CD4-positive, alpha-beta T cell treated with Interleukin-6 at 100 ng/mL for 8 hours (primary cell): ENCODE measurements at regions not wholly inside any gene's neighbourhood (a gene's known extent, or its start where the extent isn't known, plus 50 kb on each side); places are given as distances from the start of the nearest gene placed in this dataset.
"Not testable (repeated sequence)": the region's sequence is repeated elsewhere in the genome, so short reads cannot be mapped to it uniquely, and the experiment has no call there.

Experiments
- DNase-seq: peaks from one replicate; pipeline ENCODE4 v3.0.0-alpha.2; 2020; ENCODE audit warnings: mixed read lengths, low spot score

GRCh38 chr12:59405992-59406391, 189.8 kb upstream of the SLC16A7 start:
- no peak for DNase-seq

- DNase-seq: no peak
These were observed 191.6 kb upstream of the SLC16A7 start for GRCh38 chr12:59404109-59404650.

DNA sequence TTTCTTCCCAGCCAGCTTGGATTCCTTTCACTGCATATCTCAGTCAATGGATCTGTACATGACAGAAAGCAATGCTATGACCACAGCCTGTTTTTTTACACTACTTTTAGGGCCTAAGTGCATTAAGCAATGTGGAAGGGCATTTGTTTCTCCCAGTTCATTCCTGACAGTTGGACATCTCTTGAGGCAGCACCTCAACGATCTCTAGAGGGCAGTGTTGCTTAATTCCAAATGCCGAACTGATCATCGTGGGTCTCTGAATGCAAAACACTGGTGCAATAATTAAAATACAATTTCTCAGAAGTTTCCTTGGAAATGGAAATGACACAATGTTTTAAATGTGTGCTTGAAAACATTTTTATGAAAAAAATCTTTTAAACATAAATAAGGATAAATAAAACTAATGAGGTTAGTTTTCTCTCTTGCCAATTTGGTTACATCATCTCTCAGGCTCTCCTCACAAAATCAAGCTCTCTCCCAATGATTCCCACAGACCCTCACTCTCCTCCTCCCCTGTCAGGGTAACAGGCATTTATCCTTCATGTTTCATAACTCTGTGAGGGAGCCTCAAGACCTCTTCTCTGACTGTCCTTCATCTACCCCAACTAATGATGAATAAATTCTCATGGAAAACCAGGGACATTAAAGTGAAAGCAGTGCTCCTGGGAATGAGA, 192.4 kb upstream of the SLC16A7 start:
- DNase-seq: peak; percentile 31

GRCh38 chr12:59401862-59402261, 194.0 kb upstream of the SLC16A7 start:
- DNase-seq: no peak

DNA sequence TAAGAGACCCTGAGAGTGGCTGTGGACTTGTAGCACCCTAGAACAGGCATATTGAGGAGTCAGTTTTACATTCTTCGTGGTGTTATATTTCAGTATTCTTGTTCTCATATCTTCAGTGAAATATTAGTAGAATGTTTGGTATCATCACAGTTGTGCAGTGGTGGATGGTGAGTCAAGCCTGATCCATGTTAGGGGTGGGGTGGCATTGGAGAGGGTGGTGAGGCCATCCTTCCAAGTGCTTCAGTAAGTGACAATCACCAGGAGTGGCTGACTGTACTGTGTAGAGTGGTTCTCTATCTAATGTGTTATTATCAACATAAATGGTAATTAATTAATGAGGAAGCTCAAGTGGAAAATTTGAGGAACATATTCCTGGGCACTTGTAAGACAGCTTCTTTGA, 197.7 kb upstream of the SLC16A7 start:
- no peak for DNase-seq

- no peak for DNase-seq
These were observed 198.9 kb upstream of the SLC16A7 start for GRCh38 chr12:59396919-59397318.

DNA sequence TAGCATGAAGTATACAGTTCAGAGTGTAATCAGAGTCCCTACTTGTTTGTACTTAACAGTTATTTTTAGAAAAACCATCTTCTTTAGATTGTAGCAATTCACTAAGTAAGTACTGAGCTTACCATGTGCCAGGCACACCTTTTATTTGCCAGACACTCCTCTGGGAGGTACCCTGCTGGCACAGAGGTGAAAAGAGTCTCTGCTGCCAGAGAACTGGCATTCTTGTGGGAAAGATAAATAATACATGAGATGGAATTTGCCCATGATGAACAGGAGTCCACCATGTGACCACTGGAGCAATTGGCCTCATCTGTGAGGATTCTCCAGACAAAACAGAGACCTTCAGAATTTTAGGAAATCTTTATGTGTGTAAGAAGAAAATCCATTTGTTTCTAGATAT, 199.3 kb upstream of the SLC16A7 start:
- no peak for DNase-seq

DNA sequence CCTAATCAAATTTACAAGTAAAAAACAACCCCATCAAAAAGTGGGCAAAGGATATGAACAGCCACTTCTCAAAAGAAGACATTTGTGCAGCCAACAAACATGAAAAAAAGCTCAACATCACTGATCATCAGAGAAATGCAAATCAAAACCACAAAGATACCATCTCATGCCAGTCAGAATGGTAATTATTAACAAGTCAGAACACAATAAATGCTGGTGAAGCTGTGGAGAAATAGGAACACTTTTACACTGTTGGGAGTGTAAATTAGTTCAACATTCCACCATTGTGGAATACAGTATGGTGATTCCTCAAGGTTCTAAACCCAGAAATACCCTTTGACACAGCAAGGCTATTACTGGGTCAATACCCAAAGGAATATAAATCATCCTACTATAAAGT, 200.5 kb upstream of the SLC16A7 start:
- DNase-seq: not testable (repeated sequence)

DNA sequence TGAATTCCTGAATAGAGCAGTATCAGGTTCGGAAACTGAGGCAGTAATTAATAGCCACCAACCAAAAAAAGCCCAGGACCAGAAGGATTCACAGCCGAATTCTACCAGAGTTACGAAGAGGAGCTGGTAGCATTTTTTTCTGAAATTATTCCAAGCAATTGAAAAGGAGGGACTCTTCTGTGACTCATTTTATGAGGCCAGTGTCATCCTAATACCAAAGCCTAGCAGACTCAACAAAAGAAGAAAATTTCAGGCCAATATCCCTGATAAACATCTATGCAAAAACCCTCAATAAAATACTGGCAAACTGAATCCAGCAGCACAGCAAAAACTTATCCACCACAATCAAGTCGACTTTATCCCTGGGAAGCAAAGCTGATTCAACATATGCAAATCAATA, 202.3 kb upstream of the SLC16A7 start:
- DNase-seq: no peak

DNA sequence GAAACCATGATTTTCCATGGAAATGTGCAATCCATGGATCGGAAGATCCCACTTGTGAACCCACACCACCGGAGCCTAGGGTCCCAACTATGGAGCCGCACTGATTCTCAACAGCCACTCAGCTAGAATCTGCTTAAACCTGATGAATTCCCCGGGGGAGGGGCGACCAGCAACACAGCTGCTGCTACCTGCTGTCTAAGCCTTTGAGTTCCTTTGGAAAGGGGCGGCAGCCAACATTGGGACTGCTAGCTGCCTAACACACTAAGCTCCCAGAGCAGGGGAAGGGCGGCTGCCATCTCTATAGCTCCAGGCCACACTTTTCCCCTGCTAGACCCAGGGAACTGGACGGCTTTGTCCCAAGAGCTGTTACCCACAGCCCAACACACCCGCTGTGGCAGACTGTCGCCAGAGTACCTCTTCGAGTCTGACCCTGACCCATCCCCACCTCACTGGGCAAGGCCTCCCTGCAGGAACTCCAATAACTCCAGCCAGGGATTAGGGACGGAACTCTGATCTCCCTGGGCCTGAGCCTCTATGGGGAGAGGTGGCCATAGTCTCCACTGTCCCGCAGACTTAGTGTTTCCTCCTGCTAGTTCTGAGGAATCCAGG, 205.8 kb upstream of the SLC16A7 start:
- DNase-seq: no peak

DNA sequence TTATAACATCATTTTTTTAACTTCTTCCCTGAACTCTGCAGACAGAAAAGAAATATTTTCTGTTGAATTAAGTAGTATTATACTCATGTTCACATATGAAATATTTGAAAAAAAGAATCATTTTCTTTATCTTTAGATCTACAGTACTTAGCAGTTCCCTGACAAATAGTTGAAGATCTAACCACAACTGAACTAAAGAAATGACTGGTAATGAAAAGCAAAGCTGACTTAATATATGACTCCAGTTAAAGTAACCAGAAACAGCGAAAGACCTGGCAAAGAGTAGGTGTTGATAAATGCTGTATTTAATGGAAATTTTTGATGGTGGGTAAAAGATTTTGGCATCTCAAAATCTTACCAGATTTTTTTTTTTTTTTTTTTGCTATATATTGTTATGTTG, 207.1 kb upstream of the SLC16A7 start:
- no peak for DNase-seq

DNA sequence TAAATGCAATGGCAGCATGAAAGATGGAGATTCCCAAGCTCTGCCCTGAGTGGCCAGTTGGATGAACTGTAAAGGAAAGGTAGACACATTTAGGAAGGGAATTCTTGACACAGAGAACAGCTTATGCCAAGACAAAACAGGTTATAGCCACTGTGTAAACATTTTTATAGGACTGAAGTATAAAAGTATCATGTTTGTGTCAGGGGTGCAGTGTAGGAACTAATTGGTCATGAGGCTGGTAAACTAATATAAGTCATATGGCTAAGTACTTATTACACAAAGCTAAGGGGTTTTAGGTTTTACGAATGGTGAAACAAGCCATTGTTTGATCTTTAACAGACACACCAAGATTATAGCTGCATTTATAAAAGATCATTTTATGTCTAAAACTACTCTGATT, 207.7 kb upstream of the SLC16A7 start:
- DNase-seq: no peak

GRCh38 chr12:59386236-59386635, 209.6 kb upstream of the SLC16A7 start:
- DNase-seq: no peak

DNA sequence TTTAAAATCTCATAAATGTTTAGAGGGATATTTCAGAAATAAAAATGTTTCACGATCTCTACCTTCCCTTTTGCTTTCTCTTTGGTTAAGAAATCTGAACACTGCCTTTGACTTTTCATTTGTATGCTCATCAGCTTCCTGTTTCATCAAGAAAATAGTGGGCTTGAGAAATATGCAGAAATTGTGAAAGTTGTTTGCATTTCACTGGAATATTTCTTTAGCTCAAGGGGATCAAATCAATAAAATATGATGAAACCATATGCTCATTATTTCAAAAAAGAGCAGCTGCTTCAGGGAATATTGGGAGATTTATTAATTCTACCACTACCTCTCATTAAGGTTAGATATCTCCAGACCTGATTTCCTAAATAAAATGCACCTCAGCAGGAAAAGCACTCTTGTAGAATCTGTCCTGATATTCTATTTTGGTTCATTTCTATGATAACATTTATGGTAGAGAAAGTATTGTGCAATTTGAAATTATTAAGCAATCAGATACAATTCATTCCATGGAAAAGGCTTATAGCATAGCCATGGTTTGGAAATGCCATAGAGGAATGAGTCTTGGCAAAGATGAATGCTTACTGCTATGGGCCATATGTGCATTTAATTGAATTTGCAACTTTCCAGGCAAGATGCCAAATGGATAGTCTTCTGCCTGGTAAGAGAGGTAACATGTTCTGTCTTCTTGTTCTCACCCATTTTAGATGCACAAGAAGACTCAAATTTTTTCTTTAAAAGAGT, 212.6 kb upstream of the SLC16A7 start:
- no peak for DNase-seq

DNA sequence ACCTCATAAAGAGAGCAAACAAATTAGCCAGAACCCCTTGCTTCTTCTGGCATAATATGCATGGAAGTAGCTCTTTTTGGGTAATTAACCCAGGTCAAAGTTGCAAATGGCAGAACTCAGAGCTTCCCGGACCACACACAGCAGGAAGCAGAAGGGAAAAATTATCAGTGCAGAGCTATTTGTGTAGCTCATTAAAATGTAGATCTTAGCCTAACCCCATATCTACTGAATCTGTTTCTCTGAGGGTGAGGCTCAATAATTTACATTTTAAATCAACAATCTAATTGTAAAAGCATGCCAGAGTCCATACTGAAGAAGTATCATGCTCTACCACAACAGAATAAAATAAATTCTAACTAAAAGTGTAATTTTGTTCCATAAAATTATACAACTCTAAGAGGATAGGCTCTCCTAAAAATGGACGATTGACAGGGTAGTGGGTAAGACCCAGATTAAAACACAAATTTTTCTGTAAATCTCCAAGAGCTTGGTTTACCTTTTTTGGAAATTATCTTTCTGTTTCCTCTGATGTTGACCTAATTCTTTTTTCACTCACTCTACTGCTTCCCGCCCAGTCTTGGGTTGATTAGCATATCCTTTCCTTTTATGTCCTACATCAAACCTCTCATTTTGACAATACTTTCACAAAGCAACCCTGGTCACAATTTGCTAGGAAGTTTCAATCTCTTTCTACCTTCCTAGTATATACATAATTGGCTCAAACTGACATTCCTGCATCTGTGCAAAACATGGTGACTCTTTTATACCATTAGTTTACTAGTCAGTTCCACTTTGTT, 213.3 kb upstream of the SLC16A7 start:
- no peak for DNase-seq

- DNase-seq: no peak
These were observed 214.7 kb upstream of the SLC16A7 start for GRCh38 chr12:59381106-59381505.

- no peak for DNase-seq
These were observed 220.2 kb upstream of the SLC16A7 start for GRCh38 chr12:59375633-59376032.

DNA sequence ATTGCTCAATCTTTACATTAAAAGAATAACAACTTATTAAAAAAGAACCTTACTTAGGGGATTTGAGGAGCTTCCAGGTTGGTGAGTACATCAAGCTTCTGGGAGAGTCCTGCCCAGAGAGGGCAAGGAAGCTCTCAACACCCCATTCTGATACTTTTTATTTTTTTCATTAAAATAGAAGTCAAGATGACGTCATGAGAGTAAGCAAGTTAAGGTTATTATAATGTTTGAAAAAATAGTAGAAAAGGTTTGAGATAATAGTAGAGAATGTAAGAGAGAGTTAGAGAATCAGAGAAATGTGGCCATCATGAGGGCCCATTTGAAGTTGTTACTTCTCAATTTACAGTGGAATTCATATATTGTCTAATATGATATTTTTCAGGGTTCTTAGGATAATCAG, 221.0 kb upstream of the SLC16A7 start:
- DNase-seq: no peak

DNA sequence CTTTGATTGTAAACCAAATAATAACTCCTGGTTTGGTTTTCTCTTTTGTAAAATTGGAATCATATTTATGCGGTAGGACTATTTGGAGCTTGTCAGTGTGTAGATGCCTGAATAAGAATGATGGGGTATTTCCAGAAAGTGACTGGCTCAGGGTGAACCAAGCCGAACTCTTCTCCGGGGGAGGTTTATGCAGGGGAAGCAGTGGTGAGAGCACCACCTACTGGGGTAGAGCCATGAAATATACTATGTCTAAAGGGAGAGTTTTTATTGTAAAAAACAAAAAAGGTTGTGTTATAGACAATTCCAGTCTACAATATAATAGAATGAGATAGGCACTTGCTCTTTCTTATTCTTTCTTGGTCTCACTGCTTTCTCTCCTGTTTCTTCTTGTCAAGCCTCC, 222.9 kb upstream of the SLC16A7 start:
- no peak for DNase-seq

DNA sequence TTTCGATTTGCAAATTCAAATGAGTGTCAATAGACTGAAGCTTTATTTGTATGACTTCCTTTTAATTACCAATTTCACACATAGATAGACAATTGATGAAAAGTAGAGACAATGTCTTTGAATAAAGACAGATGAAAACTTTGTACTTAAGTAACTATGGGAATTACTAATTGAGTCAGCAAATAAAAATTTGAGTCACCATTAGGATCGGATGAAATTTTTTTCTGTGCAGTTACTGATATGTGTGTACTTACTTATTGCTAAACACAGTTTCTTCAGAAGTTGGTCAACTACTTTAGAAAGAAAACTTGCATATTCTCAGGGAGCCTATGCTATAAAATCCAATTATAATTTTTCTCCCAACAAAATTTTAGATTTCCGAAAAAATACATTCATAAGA, 224.9 kb upstream of the SLC16A7 start:
- DNase-seq: no peak

- no peak for DNase-seq
These were observed 230.7 kb upstream of the SLC16A7 start for GRCh38 chr12:59365133-59365532.

- no peak for DNase-seq
These were observed 238.0 kb upstream of the SLC16A7 start for GRCh38 chr12:59357811-59358210.
